Activated naive CD4-positive, alpha-beta T cell (primary cell): ENCODE measurements at regions not wholly inside any gene's neighbourhood (a gene's known extent, or its start where the extent isn't known, plus 50 kb on each side); places are given as distances from the start of the nearest gene placed in this dataset.

Source experiments
- DNase-seq, 4 experiments: peaks; one replicate each; lab custom pipeline; 2025; lab: John Stamatoyannopoulos, UW

- DNase-seq = no peak
Observed at GRCh38 chr5:27406020-27406419, 367.6 kb upstream of the CDH9 start.

- DNase-seq = no peak
Observed at GRCh38 chr5:27403243-27403882, 365.0 kb upstream of the CDH9 start.

GRCh38 chr5:27402828-27403227 is 364.4 kb upstream of the CDH9 start:
- no peak for DNase-seq

GRCh38 chr5:27396998-27397397 is 358.6 kb upstream of the CDH9 start:
- DNase-seq = no peak

GRCh38 chr5:27392716-27393115 is 354.3 kb upstream of the CDH9 start:
- no peak for DNase-seq

- no peak for DNase-seq
Observed at GRCh38 chr5:27389696-27390095, 351.3 kb upstream of the CDH9 start.

GRCh38 chr5:27388755-27389154 is 350.4 kb upstream of the CDH9 start:
- DNase-seq = no peak

- no peak for DNase-seq
Observed at GRCh38 chr5:27387535-27388073, 349.2 kb upstream of the CDH9 start.

GRCh38 chr5:27381686-27382085 is 343.3 kb upstream of the CDH9 start:
- no peak for DNase-seq

- no peak for DNase-seq
Observed at GRCh38 chr5:27377626-27378025, 339.2 kb upstream of the CDH9 start.

GRCh38 chr5:27353970-27354369 is 315.6 kb upstream of the CDH9 start:
- no peak for DNase-seq

GRCh38 chr5:27353540-27353939 is 315.2 kb upstream of the CDH9 start:
- DNase-seq = no peak

GRCh38 chr5:27341342-27341741 is 303.0 kb upstream of the CDH9 start:
- DNase-seq = no peak

- no peak for DNase-seq
Observed at GRCh38 chr5:27336817-27337216, 298.4 kb upstream of the CDH9 start.

GRCh38 chr5:27328480-27328879 is 290.1 kb upstream of the CDH9 start:
- no peak for DNase-seq

GRCh38 chr5:27325513-27325912 is 287.1 kb upstream of the CDH9 start:
- DNase-seq = no peak

GRCh38 chr5:27318701-27319100 is 280.3 kb upstream of the CDH9 start:
- no peak for DNase-seq

GRCh38 chr5:27316271-27316650 is 277.9 kb upstream of the CDH9 start:
- DNase-seq = no peak

- DNase-seq = no peak
Observed at GRCh38 chr5:27315363-27316270, 277.2 kb upstream of the CDH9 start.

- DNase-seq = no peak
Observed at GRCh38 chr5:27313549-27313948, 275.2 kb upstream of the CDH9 start.

- DNase-seq = no peak
Observed at GRCh38 chr5:27312291-27312893, 274.0 kb upstream of the CDH9 start.

GRCh38 chr5:27311544-27311943 is 273.2 kb upstream of the CDH9 start:
- no peak for DNase-seq

- no peak for DNase-seq
Observed at GRCh38 chr5:27308153-27308552, 269.8 kb upstream of the CDH9 start.
